WI38 (cell line): ENCODE measurements at regions not wholly inside any gene's neighbourhood (a gene's known extent, or its start where the extent isn't known, plus 50 kb on each side); places are given as distances from the start of the nearest gene placed in this dataset.

Experiments used
- H3K4me3 ChIP-seq: 2 replicates; pipeline ENCODE4 v1.5.1; 2011; ENCODE audit warnings: low read depth, mild to moderate bottlenecking, control low read depth, low read length
- CTCF ChIP-seq: IDR thresholded peaks from 2 replicates; pipeline ENCODE4 v1.5.1; 2012; ENCODE audit warnings: low read depth, mild to moderate bottlenecking, control low read depth, low read length

GRCh38 chr7:115654384-115655214 lies 376.0 kb downstream of the TFEC start:
- TF ChIP-seq CTCF, result no peak

GRCh38 chr7:115649429-115649828 lies 381.1 kb downstream of the TFEC start:
- no peak for TF ChIP-seq CTCF
- H3K4me3 ChIP-seq, result no peak overlapping the region

More at GRCh38 chr7:115654384-115655214, 376.0 kb downstream of the TFEC start:
- no peak overlapping the region for H3K4me3 ChIP-seq

GRCh38 chr7:115647712-115648111 lies 382.9 kb downstream of the TFEC start:
- no peak for TF ChIP-seq CTCF
- H3K4me3 ChIP-seq, result no peak overlapping the region

- TF ChIP-seq CTCF, result no peak
- H3K4me3 ChIP-seq, result no peak overlapping the region
Observed at GRCh38 chr7:115642194-115642593, 388.4 kb downstream of the TFEC start.

GRCh38 chr7:115638853-115639252 lies 391.7 kb downstream of the TFEC start:
- no peak overlapping the region for H3K4me3 ChIP-seq
- no peak for TF ChIP-seq CTCF

- no peak for TF ChIP-seq CTCF
- H3K4me3 ChIP-seq, result no peak overlapping the region
Observed at GRCh38 chr7:115637128-115637527, 393.4 kb downstream of the TFEC start.

- no peak overlapping the region for H3K4me3 ChIP-seq
- TF ChIP-seq CTCF, result no peak
Observed at GRCh38 chr7:115635876-115636275, 394.7 kb downstream of the TFEC start.
